Fibroblast of skin of right quadriceps (primary cell): ENCODE measurements at regions not wholly inside any gene's neighbourhood (a gene's known extent, or its start where the extent isn't known, plus 50 kb on each side); places are given as distances from the start of the nearest gene placed in this dataset.
A peak's percentile ranks its signal among the peaks of the same experiment; 100 is the strongest.
"Not testable (repeated sequence)": the region's sequence is repeated elsewhere in the genome, so short reads cannot be mapped to it uniquely, and the experiment has no call there.

ENCODE experiments used
- DNase-seq: peaks from one replicate; pipeline ENCODE4 v3.0.0-alpha.2; 2013

GRCh38 chr1:187847531-187847930 is 1018.8 kb downstream of the PLA2G4A start:
- DNase-seq = no peak

GRCh38 chr1:187848321-187848720 is 1019.6 kb downstream of the PLA2G4A start:
- no peak for DNase-seq

DNA sequence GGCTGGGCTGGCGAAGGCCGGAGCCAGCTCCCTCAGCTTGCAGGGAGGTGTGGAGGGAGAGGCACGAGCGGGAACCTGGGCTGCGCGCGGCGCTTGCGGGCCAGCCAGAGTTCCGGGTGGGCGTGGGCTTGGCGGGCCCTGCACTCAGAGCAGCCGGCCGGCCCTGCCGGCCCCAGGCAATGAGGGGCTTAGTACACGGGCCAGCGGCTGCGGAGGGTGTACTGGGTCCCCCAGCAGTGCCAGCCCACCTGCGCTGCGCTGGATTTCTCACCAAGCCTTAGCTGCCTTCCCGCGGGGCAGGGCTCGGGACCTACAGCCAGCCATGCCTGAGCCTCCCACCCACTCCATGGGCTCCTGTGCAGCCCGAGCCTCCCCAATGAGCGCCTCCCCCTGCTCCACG is 1021.4 kb downstream of the PLA2G4A start:
- DNase-seq = not testable (repeated sequence)

DNA sequence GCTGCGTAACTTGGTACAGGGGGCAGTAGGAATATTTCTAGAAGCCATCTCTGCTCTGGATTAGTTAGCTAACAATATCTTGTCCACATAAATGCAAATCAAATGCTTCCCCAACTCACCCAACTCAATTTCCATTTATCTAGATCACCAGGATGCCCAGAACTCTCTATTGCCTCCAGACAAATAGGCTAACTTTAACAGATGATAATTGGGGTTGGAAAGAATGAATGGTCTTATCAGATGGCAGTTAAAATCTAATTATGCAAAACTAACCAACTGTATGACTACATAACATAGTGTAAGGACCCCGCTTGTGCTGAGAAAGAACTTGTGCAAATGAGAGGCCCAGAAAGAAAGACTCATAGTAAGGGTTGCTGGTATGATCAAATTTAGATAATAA is 1024.8 kb downstream of the PLA2G4A start:
- DNase-seq = no peak

GRCh38 chr1:187854457-187854856 is 1025.7 kb downstream of the PLA2G4A start:
- DNase-seq = no peak

DNA sequence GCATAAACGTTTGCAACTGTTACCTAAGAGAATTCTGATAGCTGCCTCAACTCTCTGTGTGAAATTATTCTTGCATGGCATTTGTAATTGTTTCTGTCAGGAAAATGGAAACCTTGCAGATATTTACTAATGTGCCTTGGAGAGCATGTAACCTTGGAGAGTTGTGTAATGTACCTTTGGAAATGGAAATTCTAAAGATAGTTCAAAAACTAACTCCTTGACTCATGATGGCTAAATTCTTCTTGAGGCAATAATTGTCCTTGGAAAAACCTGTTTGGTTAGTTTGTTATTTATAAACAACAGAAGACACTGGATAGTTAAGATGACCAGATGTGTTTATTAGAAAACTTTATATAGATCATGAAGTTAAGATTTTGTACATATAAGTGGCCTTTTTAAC is 1033.8 kb downstream of the PLA2G4A start:
- DNase-seq = no peak

GRCh38 chr1:187870552-187870951 is 1041.8 kb downstream of the PLA2G4A start:
- DNase-seq = no peak

- DNase-seq = no peak
Observed at GRCh38 chr1:187871177-187871845, 1042.6 kb downstream of the PLA2G4A start.

DNA sequence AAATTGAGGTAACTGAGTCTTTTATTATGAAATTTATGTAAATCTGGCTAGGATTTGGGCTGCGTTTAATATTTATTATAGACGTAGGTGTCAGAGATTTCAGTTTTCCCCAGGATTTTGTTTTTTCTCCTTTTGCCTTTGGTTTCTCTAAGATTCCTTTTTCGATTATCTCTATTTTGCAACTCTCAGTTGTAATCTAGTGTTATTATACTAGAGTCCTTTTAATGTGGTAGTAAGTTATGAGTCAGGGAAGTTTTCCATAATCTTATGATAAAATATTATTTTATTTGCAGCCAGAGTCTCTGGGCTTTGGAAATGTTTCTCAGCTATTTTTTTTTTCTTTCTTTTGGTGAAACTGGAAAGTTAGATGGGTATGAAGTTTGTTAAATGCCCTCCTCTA is 1043.8 kb downstream of the PLA2G4A start:
- DNase-seq = no peak

DNA sequence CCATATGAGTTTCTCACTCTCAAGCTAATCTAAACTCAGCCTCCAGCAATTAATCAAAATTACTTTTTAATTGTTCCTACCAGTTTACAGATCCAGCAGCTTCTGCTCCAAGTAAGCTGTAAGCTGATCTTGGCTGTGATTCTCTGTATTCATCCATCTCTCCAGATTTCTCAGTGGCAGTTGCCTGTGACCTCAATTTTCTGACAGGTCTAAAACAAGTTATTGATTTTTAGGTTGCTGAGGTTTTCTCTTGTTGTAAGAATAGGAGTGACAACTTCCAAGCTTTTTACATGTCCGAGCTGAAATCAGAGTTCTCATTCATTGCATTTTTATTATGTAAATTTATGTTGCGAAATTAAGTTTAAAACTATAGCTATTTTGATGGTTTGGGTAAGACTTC is 1044.4 kb downstream of the PLA2G4A start:
- no peak for DNase-seq

GRCh38 chr1:187876775-187877174 is 1048.0 kb downstream of the PLA2G4A start:
- no peak for DNase-seq

DNA sequence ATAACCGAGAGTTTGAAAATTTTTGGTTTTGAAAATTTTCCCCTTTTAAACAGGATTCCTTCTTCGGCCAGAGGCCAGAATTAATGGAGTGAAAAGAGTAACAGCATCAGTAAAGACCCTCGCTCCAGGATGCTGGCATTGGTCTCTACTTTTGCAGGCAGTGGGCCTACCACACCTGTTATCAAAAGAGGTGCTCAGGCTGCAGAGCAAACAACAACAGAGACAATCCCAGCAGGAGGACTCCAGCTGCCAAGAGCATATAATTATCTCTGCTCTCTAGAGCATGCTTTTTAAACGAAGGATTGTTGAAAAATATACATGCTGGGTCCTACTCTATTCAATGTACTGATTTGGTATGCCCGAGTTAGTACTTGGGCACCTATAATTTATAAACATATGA is 1048.5 kb downstream of the PLA2G4A start:
- DNase-seq = no peak

DNA sequence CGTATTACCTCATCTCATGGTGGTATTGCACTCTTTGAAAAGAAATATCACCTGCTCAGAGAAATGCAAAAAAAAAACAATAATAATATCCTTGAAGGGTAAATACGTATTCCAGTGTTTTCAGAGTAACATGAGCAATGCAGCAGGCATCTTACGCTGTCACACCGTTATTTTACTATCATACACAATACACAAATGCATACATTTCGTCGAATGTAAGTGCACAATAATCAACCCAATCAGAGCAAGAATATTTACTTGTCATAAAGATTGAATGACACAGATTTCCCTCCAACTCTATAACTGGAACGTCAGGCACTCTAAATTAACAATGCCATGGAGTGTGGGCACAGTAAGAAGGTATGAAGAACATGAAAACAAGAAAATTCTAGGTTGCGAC is 1050.1 kb downstream of the PLA2G4A start:
- no peak for DNase-seq

DNA sequence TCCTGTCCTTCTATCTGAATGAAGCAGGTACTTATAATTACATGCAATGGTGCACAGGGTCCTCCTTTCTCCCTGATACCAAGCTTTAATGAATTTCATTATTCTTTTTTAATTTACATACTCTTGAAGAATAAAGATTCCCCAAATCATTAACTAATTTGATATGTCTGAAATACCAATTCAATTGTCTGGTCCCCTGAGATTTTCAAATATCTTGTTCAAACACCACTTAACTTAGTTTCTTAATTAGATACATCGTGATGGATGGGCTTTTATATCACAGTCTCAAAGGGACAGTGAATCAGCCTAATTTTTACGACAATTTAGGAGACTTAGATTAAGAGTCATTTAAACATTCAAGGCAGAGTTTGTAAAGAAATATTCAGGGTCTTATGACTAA is 1054.6 kb downstream of the PLA2G4A start:
- DNase-seq = no peak

DNA sequence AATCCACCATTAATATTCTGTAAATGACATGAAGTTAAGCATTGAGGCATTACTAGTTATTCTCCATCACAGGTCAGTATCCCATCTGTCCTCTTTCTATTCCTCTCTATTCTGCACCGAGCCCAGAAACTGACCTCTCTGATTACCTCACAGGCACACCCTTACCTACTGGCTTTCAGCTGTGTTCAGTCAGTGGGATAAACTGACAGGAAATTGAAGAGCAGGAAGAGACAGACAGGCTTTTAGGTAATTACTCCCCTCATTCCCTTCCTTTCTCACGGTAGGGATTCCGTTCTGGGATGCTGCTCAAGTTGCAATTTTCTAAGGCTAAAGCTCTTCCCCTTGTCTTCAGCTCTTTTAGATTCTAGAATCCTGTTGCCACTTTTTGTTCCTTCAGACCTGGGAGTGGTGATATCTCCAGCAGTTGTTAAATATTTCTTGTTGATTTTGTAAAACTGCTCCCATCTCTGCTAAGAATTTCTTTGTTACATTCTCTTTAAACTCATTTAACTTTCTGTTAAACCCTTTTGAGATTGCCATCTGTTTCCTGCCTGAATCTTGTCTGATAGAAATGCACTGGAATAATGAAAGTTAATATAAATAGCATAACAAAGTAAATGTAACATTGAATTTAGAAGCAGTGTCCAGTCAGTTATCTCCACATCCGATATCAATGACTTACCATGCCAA is 1063.4 kb downstream of the PLA2G4A start:
- no peak for DNase-seq

DNA sequence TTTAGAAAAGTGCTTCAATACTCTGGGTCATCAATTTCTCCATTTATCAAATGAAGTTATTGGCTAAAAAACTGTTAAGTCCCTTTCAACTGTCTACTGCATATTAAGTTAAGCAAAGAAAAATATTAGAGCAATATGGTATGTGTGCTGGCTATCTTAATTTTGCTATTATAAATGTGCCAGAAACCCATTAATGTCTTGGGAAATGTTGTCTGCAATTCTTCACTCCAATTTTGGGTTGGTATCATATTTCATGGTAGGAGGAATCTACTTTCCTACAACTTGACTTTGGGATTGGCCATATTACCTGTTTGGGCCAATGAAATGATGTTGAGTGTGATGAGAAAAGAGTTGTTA is 1063.9 kb downstream of the PLA2G4A start:
- DNase-seq = no peak

GRCh38 chr1:187893471-187893870 is 1064.7 kb downstream of the PLA2G4A start:
- DNase-seq = no peak

- DNase-seq = no peak
Observed at GRCh38 chr1:187894349-187894748, 1065.6 kb downstream of the PLA2G4A start.

GRCh38 chr1:187903223-187903622 is 1074.5 kb downstream of the PLA2G4A start:
- DNase-seq = peak; percentile 5

DNA sequence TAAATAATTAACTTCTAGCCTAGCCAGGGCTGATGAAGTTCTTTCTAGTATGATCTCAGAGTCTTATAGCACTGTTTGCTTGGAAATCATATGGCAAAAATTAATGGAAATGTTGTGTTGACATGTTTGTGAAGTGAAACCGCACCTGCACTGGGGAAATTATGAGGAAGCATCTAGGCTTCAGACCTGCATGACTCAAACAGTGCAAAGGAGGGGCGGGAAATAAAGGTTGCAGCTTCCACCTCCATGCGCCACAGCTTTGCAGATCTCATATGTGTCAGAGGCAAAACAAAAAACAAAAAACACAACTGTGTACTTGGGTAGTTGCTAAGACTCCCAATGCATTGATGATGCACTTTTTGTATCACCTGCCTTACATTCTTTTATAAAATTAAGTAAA is 1080.6 kb downstream of the PLA2G4A start:
- DNase-seq = no peak

- no peak for DNase-seq
Observed at GRCh38 chr1:187911820-187912219, 1083.1 kb downstream of the PLA2G4A start.

- no peak for DNase-seq
Observed at GRCh38 chr1:187920976-187921375, 1092.2 kb downstream of the PLA2G4A start.

- DNase-seq = no peak
Observed at GRCh38 chr1:187921426-187921825, 1092.7 kb downstream of the PLA2G4A start.

DNA sequence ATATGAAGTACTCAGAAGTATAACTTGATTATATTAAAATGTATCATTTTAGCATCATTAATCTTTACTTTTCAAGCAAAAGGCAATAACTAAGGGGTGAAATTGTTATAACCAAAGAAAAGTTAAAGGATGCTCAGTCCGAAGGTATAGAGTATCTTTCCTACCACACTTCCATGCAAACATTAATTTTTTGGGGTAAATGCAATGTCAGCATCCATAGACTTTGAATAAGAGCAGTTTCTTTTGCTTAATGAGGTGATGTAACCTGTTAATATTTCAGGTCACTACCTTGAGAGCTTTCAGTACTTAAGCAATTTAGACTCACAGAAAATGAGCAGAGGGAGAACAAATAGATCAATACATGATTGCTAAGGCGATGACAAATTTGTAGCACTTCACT is 1093.5 kb downstream of the PLA2G4A start:
- DNase-seq = no peak

DNA sequence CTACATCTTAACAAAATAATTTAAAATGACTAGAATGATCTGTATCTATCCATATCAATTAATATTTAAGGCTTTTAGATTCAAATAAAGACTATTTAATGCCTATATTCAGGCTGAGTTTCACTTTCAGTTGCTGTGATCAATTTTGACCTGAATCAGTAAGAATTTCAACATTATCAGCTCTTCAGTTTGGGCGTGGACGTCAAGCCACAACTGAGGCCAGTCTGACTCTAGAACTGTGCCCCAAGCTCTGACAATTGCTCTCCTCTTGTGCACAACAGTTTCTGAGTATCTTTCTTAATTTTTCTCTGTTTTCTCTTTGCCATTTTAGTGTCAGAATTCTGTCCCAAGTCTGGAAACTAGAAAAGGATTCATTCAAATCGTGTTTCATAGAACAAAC is 1095.5 kb downstream of the PLA2G4A start:
- no peak for DNase-seq
